GM12865 (cell line): ENCODE measurements at regions not wholly inside any gene's neighbourhood (a gene's known extent, or its start where the extent isn't known, plus 50 kb on each side); places are given as distances from the start of the nearest gene placed in this dataset.

Source experiments
- DNase-seq: peaks from one replicate; pipeline ENCODE4 v3.0.0; 2010; ENCODE audit warnings: low read depth
- H3K4me3 ChIP-seq: 2 replicates; pipeline ENCODE4 v1.5.1; 2011; ENCODE audit warnings: mild to moderate bottlenecking, low read depth, low read length, control low read depth
- TF ChIP-seq, protein P1 (sequence below): IDR thresholded peaks from 2 replicates; pipeline ENCODE4 v1.5.1; 2011; ENCODE audit warnings: low read length, control low read depth, low read depth, inconsistent platforms; ENCODE audit not compliant: insufficient read depth; ENCODE audit errors: missing control alignments

DNA sequence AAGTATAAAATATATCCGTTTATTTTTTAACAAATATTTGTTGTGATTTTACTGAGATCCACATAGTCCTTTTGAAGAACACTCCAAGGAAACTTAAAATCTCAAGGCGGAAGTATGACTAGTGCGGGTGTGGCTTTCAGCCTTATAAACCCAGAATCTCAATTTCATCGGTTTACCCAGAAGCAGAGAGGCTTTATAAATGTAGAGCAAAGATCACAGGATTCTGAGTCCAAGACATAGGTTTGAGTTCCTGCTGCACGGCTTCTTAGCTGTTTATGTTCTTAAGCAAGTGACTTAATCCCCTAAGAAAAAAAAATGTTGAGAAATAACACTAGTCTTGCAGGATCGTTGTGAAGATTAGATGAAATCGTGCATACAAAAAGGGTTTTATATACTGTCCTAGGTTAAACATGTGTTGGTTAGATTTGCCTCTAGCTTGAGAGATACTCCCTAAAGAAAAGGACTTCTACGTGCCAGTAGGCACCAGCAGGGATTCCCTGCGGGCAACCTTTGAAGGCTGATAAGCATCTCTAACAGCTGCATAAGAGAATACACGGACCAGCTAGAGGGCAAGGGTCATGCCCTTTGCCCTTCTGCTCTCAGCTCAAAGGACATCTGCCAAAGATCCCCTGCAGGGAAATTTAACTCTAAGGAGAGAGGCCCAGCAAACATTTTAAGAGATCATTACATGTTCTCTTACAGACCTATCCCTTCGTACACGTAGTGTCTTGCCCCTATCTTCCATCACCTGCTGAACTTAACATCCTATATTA lies 130.4 kb upstream of the MIR17HG start:
- DNase-seq = no peak
- no peak overlapping the region for H3K4me3 ChIP-seq
- TF ChIP-seq, protein P1, sequence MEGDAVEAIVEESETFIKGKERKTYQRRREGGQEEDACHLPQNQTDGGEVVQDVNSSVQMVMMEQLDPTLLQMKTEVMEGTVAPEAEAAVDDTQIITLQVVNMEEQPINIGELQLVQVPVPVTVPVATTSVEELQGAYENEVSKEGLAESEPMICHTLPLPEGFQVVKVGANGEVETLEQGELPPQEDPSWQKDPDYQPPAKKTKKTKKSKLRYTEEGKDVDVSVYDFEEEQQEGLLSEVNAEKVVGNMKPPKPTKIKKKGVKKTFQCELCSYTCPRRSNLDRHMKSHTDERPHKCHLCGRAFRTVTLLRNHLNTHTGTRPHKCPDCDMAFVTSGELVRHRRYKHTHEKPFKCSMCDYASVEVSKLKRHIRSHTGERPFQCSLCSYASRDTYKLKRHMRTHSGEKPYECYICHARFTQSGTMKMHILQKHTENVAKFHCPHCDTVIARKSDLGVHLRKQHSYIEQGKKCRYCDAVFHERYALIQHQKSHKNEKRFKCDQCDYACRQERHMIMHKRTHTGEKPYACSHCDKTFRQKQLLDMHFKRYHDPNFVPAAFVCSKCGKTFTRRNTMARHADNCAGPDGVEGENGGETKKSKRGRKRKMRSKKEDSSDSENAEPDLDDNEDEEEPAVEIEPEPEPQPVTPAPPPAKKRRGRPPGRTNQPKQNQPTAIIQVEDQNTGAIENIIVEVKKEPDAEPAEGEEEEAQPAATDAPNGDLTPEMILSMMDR = no peak

DNA sequence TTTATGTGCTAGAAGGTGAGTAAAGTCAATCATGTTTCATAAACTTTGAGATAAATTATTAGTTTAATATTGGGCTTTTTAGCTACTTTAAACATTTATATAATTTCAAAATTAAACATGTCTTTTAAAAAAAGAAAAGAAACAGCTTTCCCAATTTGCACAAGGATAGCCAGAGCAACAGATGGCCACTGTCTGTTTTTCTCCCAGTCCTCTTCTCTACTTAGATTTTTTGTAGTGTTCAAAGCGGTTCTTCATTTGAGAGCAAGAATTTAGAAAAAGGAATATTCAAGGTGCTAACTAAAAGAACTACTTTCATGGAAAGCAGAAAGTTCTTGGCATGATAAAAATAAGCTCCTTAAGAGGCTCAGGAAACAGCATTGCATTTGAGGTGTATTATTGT lies 128.3 kb upstream of the MIR17HG start:
- H3K4me3 ChIP-seq = no peak overlapping the region
- TF ChIP-seq, protein P1 = no peak
- DNase-seq = no peak

DNA sequence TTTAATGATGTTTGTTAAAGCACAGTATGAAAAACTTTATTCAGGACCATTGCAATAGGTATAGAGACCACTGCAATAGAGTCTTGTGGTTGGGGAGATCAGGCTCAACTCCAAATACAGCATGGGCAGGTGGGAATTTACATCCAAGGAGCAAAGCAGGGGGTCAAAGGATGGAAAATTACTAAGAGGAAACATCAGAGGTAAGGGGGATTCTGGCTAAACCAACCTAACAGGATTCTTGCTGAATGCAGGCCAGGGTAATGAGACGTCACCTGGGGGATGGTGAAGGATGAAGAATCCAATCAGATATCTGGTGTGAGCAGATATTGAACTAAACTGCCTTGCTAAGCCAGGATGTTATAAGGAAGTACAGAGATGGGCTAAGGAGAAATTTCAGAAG lies 126.6 kb upstream of the MIR17HG start:
- TF ChIP-seq, protein P1 = no peak
- no peak overlapping the region for H3K4me3 ChIP-seq
- no peak for DNase-seq

DNA sequence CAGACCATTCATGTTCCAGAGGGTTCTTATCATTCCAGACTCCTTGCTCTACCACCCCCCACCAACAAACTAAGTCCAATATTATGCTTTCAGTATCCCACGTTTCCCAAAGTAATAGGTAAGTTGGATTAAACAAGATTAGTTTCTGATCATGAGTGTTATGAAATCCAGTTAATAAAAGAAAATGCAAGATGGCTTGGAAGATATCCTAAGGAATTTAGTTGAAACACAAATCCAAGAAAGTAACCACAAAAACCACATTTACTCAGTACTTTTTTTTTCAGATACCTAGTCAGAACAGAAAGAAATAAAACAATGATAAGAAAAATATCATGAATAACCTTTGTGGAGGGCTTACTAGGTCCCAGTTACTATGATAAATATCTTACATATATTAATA lies 119.4 kb upstream of the MIR17HG start:
- no peak overlapping the region for H3K4me3 ChIP-seq
- TF ChIP-seq, protein P1 = no peak
- DNase-seq = no peak

DNA sequence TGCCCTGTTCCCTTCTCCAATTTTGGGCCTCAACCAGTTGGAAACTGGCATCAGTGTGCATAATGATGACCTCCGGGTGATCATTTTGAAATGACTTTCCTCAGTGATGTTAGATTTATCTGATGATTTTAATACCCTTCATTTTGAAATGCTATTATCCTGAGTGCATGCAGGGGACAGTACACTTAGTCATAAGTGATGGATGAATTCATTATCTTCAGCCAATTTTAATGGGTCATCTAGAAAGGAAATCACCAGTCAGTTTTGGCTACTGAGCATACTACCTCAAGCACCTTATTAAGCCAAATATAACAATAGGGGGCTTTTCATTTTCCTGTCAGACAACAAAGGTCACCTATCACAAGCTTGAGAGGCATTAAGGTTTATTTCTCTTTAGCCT lies 118.5 kb upstream of the MIR17HG start:
- TF ChIP-seq, protein P1 = no peak
- H3K4me3 ChIP-seq = no peak overlapping the region
- DNase-seq = no peak

DNA sequence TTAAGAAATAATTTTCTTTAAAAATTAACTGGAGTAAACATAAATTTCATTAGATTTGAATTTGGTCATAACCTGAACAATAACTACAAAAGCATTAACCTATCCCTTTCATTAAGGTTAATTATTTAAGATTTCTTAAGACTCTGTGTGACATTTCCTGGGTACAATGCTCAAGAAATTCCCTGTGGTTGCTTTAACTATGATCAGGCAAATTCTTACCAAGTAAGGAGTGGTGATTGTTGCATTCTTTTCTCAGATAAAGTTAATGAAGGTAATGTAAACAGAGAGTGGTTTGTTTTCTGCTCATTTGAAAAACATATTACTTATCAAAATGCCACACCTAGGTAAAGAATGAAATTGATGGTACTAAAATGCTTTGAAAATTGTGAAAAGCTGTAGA lies 114.8 kb upstream of the MIR17HG start:
- H3K4me3 ChIP-seq = no peak overlapping the region
- TF ChIP-seq, protein P1 = no peak
- no peak for DNase-seq

DNA sequence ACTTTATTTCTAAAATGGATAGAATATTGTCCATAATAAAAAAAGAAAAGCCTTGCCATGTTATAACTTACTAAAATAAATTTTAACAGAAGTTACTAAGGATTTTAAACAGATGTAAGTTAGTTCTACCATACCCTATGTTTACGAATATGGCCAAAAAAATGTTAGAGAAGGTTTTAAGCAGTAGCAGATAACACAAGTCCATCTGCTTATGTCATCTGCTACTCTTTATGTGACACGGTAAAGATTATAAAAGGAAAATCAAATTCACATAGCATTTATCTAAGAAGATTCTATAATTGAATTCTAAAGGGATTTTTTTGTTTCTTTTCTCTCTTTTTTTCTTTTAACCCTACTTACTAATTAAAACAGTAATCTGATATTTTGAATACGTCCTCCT lies 114.2 kb upstream of the MIR17HG start:
- TF ChIP-seq, protein P1 = no peak
- no peak for DNase-seq
- H3K4me3 ChIP-seq = no peak overlapping the region
